ENCODE measurements at regions not wholly inside any gene's neighbourhood (a gene's known extent, or its start where the extent isn't known, plus 50 kb on each side); places are given as distances from the start of the nearest gene placed in this dataset.

- no peak for DNase-seq (ENCODE audit: extremely low spot score)
- POLR2A ChIA-PET: no interaction called here
- CTCF ChIA-PET: no interaction called here
- TF ChIP-seq CTCF (IDR thresholded peaks at IDR 0.05; ENCODE audit: control extremely low read depth, extremely low read depth, low read depth, missing control alignments): no peak
Measured at GRCh38 chr14:60589442-60589841, 59.8 kb downstream of the SIX1 start.

GRCh38 chr14:60590991-60591414 is 58.3 kb downstream of the SIX1 start:
- DNase-seq (ENCODE audit: extremely low spot score): no peak
- ChIA-PET CTCF (interaction anchor here (0.8 kb wide), 1 partner anchor 15 kb away, joined by 3 read pairs; no protein-coding TSS in a partner anchor), POLR2A (no interaction called here)
- TF ChIP-seq CTCF (IDR thresholded peaks at IDR 0.05; ENCODE audit: control extremely low read depth, extremely low read depth, low read depth, missing control alignments): no peak

Data from GM10248 (cell line).